Adrenal gland (tissue), 5 donors: ENCODE measurements at regions not wholly inside any gene's neighbourhood (a gene's known extent, or its start where the extent isn't known, plus 50 kb on each side); places are given as distances from the start of the nearest gene placed in this dataset.

ENCODE experiments used
- CTCF ChIP-seq, 6 experiments: fragments of 450-650 bp in 4 of 6; fragments of 200-600 bp in 2 of 6; sonication (generic) in 1 of 6; IDR thresholded peaks; 1 replicate in 5 of 6; 2 replicates in 1 of 6; pipeline versions ENCODE4 v1.5.1 to v1.8.0; 2016 to 2021; ENCODE audit warnings: antibody characterized with exemption in 6 of 6, mild to moderate bottlenecking in 2 of 6, moderate library complexity in 1 of 6
- POLR2A ChIP-seq, 2 donors: fragments of 450-650 bp; IDR thresholded peaks; one replicate each; pipeline ENCODE4 v1.6.1; 2017; ENCODE audit warnings: antibody characterized with exemption in 2 of 2, mild to moderate bottlenecking in 2 of 2, moderate library complexity in 1 of 2
- donor health status: DM: no; HTN: no; CAD: no.

DNA sequence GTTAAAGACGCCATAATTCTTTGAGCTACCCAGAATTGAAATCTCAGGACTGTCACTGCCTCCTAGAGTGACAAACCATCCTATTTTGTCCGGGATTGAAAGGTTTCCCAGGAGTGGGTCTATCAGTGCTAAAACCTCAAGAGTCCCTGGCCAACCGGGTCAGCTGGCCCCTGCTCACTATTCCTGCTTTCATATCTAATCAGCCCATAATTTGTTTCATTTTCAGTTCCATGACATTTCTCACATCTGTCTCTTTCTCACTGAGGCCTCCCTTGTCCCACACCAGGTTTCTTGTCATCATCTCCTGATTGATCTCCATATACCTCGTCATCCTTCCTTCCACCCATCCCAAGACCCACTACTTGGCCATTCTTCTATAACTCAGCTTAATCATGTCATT lies 98.2 kb downstream of the SLC35B3 start:
- TF ChIP-seq CTCF (IDR thresholded peaks at IDR 0.05): no peak
- no peak for TF ChIP-seq POLR2A (IDR thresholded peaks at IDR 0.05)
